ENCODE measurements at regions not wholly inside any gene's neighbourhood (a gene's known extent, or its start where the extent isn't known, plus 50 kb on each side); places are given as distances from the start of the nearest gene placed in this dataset.

DNA sequence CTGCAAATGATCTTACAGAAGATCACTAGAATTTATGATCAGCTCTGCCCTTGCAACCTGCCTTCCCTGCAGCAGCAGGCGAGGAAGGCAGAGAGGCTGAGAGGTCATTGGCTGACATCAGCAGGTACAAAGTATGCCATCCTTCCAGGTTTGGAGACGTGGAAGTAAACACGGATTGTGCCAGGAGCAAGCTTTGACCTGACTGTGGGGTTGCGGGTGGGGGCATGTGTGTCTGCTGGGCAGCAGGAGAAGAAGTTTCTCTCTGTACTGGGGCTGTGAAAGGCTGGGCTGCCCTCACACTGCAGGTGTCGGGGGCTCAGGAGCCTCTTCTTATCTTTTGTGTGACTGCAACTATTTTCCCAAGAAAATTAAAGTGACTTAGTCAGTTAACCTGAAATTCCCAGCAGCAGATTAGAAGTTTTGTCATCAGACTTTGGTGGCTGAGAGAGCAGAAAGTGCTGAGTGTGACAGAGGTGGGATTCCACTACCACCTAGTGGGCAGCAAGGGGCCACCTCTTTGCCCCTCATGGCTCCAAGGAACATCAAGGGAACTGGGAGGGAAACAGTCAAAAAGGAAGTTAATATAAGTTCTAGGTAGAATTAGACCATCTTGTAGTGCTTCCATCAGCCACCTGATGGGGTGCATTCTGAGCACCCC, 565.9 kb downstream of the ETS1 start:
- TF ChIP-seq CREB1 (IDR thresholded peaks at IDR 0.05; ENCODE audit: low read depth): no peak
- TF ChIP-seq CTCF (IDR thresholded peaks at IDR 0.05 in 2 of 3, conservative IDR thresholded peaks at IDR 0.05 in 1 of 3; ENCODE audit: control insufficient read depth in 2 of 3, extremely low read depth in 1 of 3, insufficient read depth in 1 of 3, low read depth in 3 of 3, low read length in 3 of 3): no peak; a peak in 1 of 6 replicates
- no peak for TF ChIP-seq ZNF274 (IDR thresholded peaks at IDR 0.05; ENCODE audit: insufficient read depth, insufficient read length)
- TF ChIP-seq, protein P1, sequence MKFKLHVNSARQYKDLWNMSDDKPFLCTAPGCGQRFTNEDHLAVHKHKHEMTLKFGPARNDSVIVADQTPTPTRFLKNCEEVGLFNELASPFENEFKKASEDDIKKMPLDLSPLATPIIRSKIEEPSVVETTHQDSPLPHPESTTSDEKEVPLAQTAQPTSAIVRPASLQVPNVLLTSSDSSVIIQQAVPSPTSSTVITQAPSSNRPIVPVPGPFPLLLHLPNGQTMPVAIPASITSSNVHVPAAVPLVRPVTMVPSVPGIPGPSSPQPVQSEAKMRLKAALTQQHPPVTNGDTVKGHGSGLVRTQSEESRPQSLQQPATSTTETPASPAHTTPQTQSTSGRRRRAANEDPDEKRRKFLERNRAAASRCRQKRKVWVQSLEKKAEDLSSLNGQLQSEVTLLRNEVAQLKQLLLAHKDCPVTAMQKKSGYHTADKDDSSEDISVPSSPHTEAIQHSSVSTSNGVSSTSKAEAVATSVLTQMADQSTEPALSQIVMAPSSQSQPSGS (IDR thresholded peaks at IDR 0.05; ENCODE audit: low read length): no peak

Measured in GM12878 (cell line).